HepG2 (cell line): ENCODE measurements at regions not wholly inside any gene's neighbourhood (a gene's known extent, or its start where the extent isn't known, plus 50 kb on each side); places are given as distances from the start of the nearest gene placed in this dataset.

Experiments used
- ARID4A ChIP-seq: sonication (generic); formaldehyde crosslinking; IDR thresholded peaks from 2 replicates; pipeline ENCODE4 v1.5.0; 2020; ENCODE audit warnings: mild to moderate bottlenecking, missing genetic modification reagents, borderline replicate concordance
- ATF2 ChIP-seq: sonication (generic); formaldehyde crosslinking; IDR thresholded peaks from 2 replicates; pipeline ENCODE4 v1.4.0; 2020; ENCODE audit warnings: missing genetic modification reagents
- CEBPG ChIP-seq: IDR thresholded peaks from 2 replicates; pipeline ENCODE4 v1.6.1; 2016
- CREM ChIP-seq, 2 experiments: sonication (generic) in 1 of 2; formaldehyde crosslinking in 1 of 2; IDR thresholded peaks; 2 replicates each; pipeline versions ENCODE4 v1.4.0 to v1.6.1; 2016 to 2020; ENCODE audit warnings: antibody characterized with exemption in 1 of 2, mild to moderate bottlenecking in 1 of 2, missing genetic modification reagents in 1 of 2
- EP300 ChIP-seq, 3 experiments: sonication (generic) in 1 of 3; formaldehyde crosslinking in 1 of 3; IDR thresholded peaks; 2 replicates each; pipeline versions ENCODE4 v1.5.1 to v1.6.1; 2011 to 2020; ENCODE audit warnings: low read depth in 2 of 3, low read length in 2 of 3, borderline replicate concordance in 1 of 3, improper control_type of control experiment in 1 of 3, mild to moderate bottlenecking in 1 of 3, missing genetic modification reagents in 1 of 3, moderate library complexity in 1 of 3
- ETS1 ChIP-seq: sonication (generic); formaldehyde crosslinking; IDR thresholded peaks from 2 replicates; pipeline ENCODE4 v1.4.0; 2020; ENCODE audit warnings: missing genetic modification reagents
- FOXA3 ChIP-seq: IDR thresholded peaks from 2 replicates; pipeline ENCODE4 v1.6.1; 2016; ENCODE audit warnings: missing genetic modification reagents, missing compliant biosample characterization
- GABPA ChIP-seq, 2 experiments: IDR thresholded peaks; 2 replicates each; pipeline ENCODE4 v1.6.1; 2011 to 2016; ENCODE audit warnings: low read depth in 2 of 2, low read length in 1 of 2, missing biosample characterization in 1 of 2, missing genetic modification characterization in 1 of 2
- GABPB1 ChIP-seq: IDR thresholded peaks from 2 replicates; pipeline ENCODE4 v1.6.1; 2016; ENCODE audit warnings: mild to moderate bottlenecking, missing genetic modification reagents, moderate library complexity, missing compliant biosample characterization
- GFI1 ChIP-seq: sonication (generic); formaldehyde crosslinking; IDR thresholded peaks from 2 replicates; pipeline ENCODE4 v1.5.0; 2020; ENCODE audit warnings: missing genetic modification reagents, mild to moderate bottlenecking, borderline replicate concordance
- HDAC2 ChIP-seq: sonication (generic); formaldehyde crosslinking; IDR thresholded peaks from 2 replicates; pipeline ENCODE4 v1.4.0; 2020; ENCODE audit warnings: missing genetic modification reagents
- HMG20B ChIP-seq: conservative IDR thresholded peaks from 2 replicates; pipeline ENCODE4 v1.6.1; 2016; ENCODE audit warnings: missing genetic modification reagents, missing compliant biosample characterization
- MAFF ChIP-seq: IDR thresholded peaks from 2 replicates; pipeline ENCODE4 v1.6.1; 2011; ENCODE audit warnings: low read depth, low read length, improper control_type of control experiment
- MTA1 ChIP-seq: sonication (generic); formaldehyde crosslinking; IDR thresholded peaks from 2 replicates; pipeline ENCODE4 v1.4.0; 2020; ENCODE audit warnings: missing genetic modification reagents, mild to moderate bottlenecking, borderline replicate concordance
- MTA3 ChIP-seq: sonication (generic); formaldehyde crosslinking; IDR thresholded peaks from 2 replicates; pipeline ENCODE4 v1.4.0; 2020; ENCODE audit warnings: missing genetic modification reagents
- NCOR1 ChIP-seq: fragments of 200-600 bp; sonication (generic); IDR thresholded peaks from 2 replicates; pipeline ENCODE4 v1.7.0; 2017; ENCODE audit warnings: antibody characterized with exemption, low read length, borderline replicate concordance
- PHF21A ChIP-seq: sonication (generic); formaldehyde crosslinking; IDR thresholded peaks from 2 replicates; pipeline ENCODE4 v1.5.0; 2020; ENCODE audit warnings: mild to moderate bottlenecking, missing genetic modification reagents
- RXRB ChIP-seq: IDR thresholded peaks from 2 replicates; pipeline ENCODE4 v1.6.1; 2016; ENCODE audit warnings: borderline replicate concordance, missing genetic modification reagents, missing compliant biosample characterization
- SMC3 ChIP-seq: IDR thresholded peaks from 2 replicates; pipeline ENCODE4 v1.6.1; 2011; ENCODE audit warnings: low read length, improper control_type of control experiment
- TEAD3 ChIP-seq: optimal IDR thresholded peaks from 2 replicates; pipeline ENCODE3; 2016; ENCODE audit warnings: borderline replicate concordance
- ZNF558 ChIP-seq: sonication (generic); formaldehyde crosslinking; IDR thresholded peaks from 2 replicates; pipeline ENCODE4 v1.9.0; 2022; ENCODE audit warnings: mild to moderate bottlenecking, missing genetic modification reagents, borderline replicate concordance
- ZNF724P ChIP-seq: sonication (generic); formaldehyde crosslinking; IDR thresholded peaks from 2 replicates; pipeline ENCODE4 v1.8.0; 2022; ENCODE audit warnings: missing genetic modification reagents, borderline replicate concordance

- TF ChIP-seq ATF2 (CRISPR knock-in tag): 0 out of 2 replicates have a peak, but pooled peaks have one; percentile 18
- peak; percentile 35 for TF ChIP-seq TEAD3 (CRISPR knock-in tag)
- no peak for TF ChIP-seq ARID4A (CRISPR knock-in tag)
- no peak for TF ChIP-seq MTA3 (CRISPR knock-in tag)
- no peak for TF ChIP-seq PHF21A
- peak; percentile 35 for TF ChIP-seq GABPA (IDR thresholded peaks at IDR 0.05; ENCODE audit: low read depth, low read length)
- peak; percentile 83 for TF ChIP-seq GABPA (CRISPR knock-in tag; IDR thresholded peaks at IDR 0.05; ENCODE audit: low read depth)
- peak; percentile 42; the same call in 1 of the 2 replicates for TF ChIP-seq HDAC2 (CRISPR knock-in tag)
- 0 out of 2 replicates have a peak, but pooled peaks have one; percentile 29 for TF ChIP-seq HMG20B
- peak; percentile 77 for TF ChIP-seq GFI1 (CRISPR knock-in tag)
- peak; percentile 72 for TF ChIP-seq CEBPG (CRISPR knock-in tag)
- peak; percentile 79 for TF ChIP-seq NCOR1
- TF ChIP-seq ETS1 (CRISPR knock-in tag): no peak
- TF ChIP-seq SMC3: 0 out of 2 replicates have a peak, but pooled peaks have one; percentile 7
- TF ChIP-seq FOXA3: peak; percentile 25; the same call in 1 of the 2 replicates
- peak; percentile 18; the same call in 1 of the 2 replicates for TF ChIP-seq RXRB (CRISPR knock-in tag)
- TF ChIP-seq ZNF724P (CRISPR knock-in tag): no peak
- TF ChIP-seq GABPB1 (CRISPR knock-in tag): peak; percentile 26; the same call in 1 of the 2 replicates
- no peak for TF ChIP-seq MTA1 (CRISPR knock-in tag)
- TF ChIP-seq ZNF558 (CRISPR knock-in tag): no peak
- TF ChIP-seq EP300 (IDR thresholded peaks at IDR 0.05; ENCODE audit: low read depth in 2 of 2, low read length in 2 of 2): peak in 1 of 2 experiments; percentile 50; a peak in 1 of 4 replicates
- TF ChIP-seq EP300 (CRISPR knock-in tag; IDR thresholded peaks at IDR 0.05; ENCODE audit: borderline replicate concordance): 0 out of 2 replicates have a peak, but pooled peaks have one; percentile 56
- peak; percentile 36; the same call in 1 of the 2 replicates for TF ChIP-seq CREM (IDR thresholded peaks at IDR 0.05)
- no peak for TF ChIP-seq CREM (CRISPR knock-in tag; IDR thresholded peaks at IDR 0.05)
- peak; percentile 94 for TF ChIP-seq MAFF
These were observed 72.7 kb upstream of the CTAGE1 start (continued) for GRCh38 chr18:22490429-22490846.
